ENCODE measurements at regions not wholly inside any gene's neighbourhood (a gene's known extent, or its start where the extent isn't known, plus 50 kb on each side); places are given as distances from the start of the nearest gene placed in this dataset.

DNA sequence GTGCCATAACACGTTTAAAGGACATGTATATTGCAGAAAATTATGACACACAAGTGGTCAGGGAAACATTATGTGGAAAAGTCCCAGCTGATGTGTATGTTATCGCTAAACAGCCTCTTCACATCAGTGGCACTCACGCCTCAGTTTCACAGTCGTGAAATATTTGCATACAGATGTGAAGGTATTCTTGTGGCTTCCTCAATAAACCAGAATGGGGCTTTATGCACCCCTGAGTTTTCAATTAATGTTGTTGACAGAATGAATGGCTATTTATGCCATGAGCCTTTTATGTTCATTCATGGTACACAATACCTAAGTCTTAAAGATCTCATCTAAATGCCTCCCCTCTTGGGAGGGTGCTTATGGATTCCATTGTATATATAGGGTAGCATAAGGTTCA, 202.1 kb upstream of the ADGRL2 start:
- H3K4me1 ChIP-seq (ENCODE audit: control insufficient read depth in 4 of 4, insufficient read depth in 4 of 4, low read length in 3 of 4): peaks cover 0 to 3% (median 0%) of the 10 kb centered on the region in 4 donors
- DNase-seq (ENCODE audit: low spot score): no peak
- no peak overlapping the region for H3K4me3 ChIP-seq (ENCODE audit: low read depth in 1 of 3, low read length in 3 of 3)
- H3K36me3 ChIP-seq (ENCODE audit: control insufficient read depth in 4 of 4, insufficient read depth in 3 of 4, low read depth in 1 of 4, low read length in 3 of 4): no peaks in the 10 kb centered on the region
- 92% methylated on average over 4 of the region's 4 CpGs for WGBS
- H3K27ac ChIP-seq (ENCODE audit: low read depth in 1 of 2, low read length in 2 of 2): no peak overlapping the region
- H3K27me3 ChIP-seq (ENCODE audit: control insufficient read depth in 4 of 4, insufficient read depth in 4 of 4, low read length in 3 of 4): no peaks in the 10 kb centered on the region
- H3K9ac ChIP-seq (ENCODE audit: low read depth in 1 of 2, low read length in 2 of 2): no peak overlapping the region
- no peaks in the 10 kb centered on the region for H3K9me3 ChIP-seq (ENCODE audit: control insufficient read depth in 4 of 4, low read length in 3 of 4)
- TF ChIP-seq SP1 (IDR thresholded peaks at IDR 0.05) (no peak), HNF4G (IDR thresholded peaks at IDR 0.05) (no peak), TAF1 (conservative IDR thresholded peaks at IDR 0.05) (no peak), JUND (IDR thresholded peaks at IDR 0.05) (no peak), FOXA2 (IDR thresholded peaks at IDR 0.05) (no peak), GABPA (IDR thresholded peaks at IDR 0.05 in 1 of 2, conservative IDR thresholded peaks at IDR 0.05 in 1 of 2) (no peak)

- Histone ChIP-seq H3K9ac (ENCODE audit: low read depth in 1 of 2, low read length in 2 of 2) (no peak overlapping the region), H3K27me3 (ENCODE audit: control insufficient read depth in 4 of 4, insufficient read depth in 4 of 4, low read length in 3 of 4) (no peaks in the 10 kb centered on the region), H3K27ac (ENCODE audit: low read depth in 1 of 2, low read length in 2 of 2) (no peak overlapping the region), H3K9me3 (ENCODE audit: control insufficient read depth in 4 of 4, low read length in 3 of 4) (no peaks in the 10 kb centered on the region), H3K4me3 (ENCODE audit: low read depth in 1 of 3, low read length in 3 of 3) (no peak overlapping the region), H3K4me1 (ENCODE audit: control insufficient read depth in 4 of 4, insufficient read depth in 4 of 4, low read length in 3 of 4) (peaks cover 0 to 3% (median 0%) of the 10 kb centered on the region in 4 donors), H3K36me3 (ENCODE audit: control insufficient read depth in 4 of 4, insufficient read depth in 3 of 4, low read depth in 1 of 4, low read length in 3 of 4) (no peaks in the 10 kb centered on the region)
- WGBS: 73% methylated on average over 3 of the region's 3 CpGs
- no peak for TF ChIP-seq HNF4G (IDR thresholded peaks at IDR 0.05)
- TF ChIP-seq, protein P1, sequence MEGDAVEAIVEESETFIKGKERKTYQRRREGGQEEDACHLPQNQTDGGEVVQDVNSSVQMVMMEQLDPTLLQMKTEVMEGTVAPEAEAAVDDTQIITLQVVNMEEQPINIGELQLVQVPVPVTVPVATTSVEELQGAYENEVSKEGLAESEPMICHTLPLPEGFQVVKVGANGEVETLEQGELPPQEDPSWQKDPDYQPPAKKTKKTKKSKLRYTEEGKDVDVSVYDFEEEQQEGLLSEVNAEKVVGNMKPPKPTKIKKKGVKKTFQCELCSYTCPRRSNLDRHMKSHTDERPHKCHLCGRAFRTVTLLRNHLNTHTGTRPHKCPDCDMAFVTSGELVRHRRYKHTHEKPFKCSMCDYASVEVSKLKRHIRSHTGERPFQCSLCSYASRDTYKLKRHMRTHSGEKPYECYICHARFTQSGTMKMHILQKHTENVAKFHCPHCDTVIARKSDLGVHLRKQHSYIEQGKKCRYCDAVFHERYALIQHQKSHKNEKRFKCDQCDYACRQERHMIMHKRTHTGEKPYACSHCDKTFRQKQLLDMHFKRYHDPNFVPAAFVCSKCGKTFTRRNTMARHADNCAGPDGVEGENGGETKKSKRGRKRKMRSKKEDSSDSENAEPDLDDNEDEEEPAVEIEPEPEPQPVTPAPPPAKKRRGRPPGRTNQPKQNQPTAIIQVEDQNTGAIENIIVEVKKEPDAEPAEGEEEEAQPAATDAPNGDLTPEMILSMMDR (IDR thresholded peaks at IDR 0.05; ENCODE audit: low read depth, low read length, missing input control): no peak
- TF ChIP-seq, protein P2, sequence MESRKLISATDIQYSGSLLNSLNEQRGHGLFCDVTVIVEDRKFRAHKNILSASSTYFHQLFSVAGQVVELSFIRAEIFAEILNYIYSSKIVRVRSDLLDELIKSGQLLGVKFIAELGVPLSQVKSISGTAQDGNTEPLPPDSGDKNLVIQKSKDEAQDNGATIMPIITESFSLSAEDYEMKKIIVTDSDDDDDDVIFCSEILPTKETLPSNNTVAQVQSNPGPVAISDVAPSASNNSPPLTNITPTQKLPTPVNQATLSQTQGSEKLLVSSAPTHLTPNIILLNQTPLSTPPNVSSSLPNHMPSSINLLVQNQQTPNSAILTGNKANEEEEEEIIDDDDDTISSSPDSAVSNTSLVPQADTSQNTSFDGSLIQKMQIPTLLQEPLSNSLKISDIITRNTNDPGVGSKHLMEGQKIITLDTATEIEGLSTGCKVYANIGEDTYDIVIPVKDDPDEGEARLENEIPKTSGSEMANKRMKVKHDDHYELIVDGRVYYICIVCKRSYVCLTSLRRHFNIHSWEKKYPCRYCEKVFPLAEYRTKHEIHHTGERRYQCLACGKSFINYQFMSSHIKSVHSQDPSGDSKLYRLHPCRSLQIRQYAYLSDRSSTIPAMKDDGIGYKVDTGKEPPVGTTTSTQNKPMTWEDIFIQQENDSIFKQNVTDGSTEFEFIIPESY (IDR thresholded peaks at IDR 0.05): no peak
- no peak for TF ChIP-seq RAD21 (IDR thresholded peaks at IDR 0.05)
- TF ChIP-seq, protein P3, sequence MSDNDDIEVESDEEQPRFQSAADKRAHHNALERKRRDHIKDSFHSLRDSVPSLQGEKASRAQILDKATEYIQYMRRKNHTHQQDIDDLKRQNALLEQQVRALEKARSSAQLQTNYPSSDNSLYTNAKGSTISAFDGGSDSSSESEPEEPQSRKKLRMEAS (IDR thresholded peaks at IDR 0.05): no peak
- no peak for TF ChIP-seq JUND (IDR thresholded peaks at IDR 0.05)
- no peak for TF ChIP-seq FOXA2 (IDR thresholded peaks at IDR 0.05)
- TF ChIP-seq FOXA1 (IDR thresholded peaks at IDR 0.05): no peak
- no peak for TF ChIP-seq HNF4A (conservative IDR thresholded peaks at IDR 0.05)
- no peak for TF ChIP-seq YY1 (IDR thresholded peaks at IDR 0.05)
- no peak for TF ChIP-seq NR2F2 (IDR thresholded peaks at IDR 0.05)
- TF ChIP-seq EGR1 (IDR thresholded peaks at IDR 0.05; ENCODE audit: low read depth in 2 of 2): no peak
- DNase-seq (ENCODE audit: low spot score): no peak
These were observed 202.9 kb upstream of the ADGRL2 start for GRCh38 chr1:81597720-81598426.

DNA sequence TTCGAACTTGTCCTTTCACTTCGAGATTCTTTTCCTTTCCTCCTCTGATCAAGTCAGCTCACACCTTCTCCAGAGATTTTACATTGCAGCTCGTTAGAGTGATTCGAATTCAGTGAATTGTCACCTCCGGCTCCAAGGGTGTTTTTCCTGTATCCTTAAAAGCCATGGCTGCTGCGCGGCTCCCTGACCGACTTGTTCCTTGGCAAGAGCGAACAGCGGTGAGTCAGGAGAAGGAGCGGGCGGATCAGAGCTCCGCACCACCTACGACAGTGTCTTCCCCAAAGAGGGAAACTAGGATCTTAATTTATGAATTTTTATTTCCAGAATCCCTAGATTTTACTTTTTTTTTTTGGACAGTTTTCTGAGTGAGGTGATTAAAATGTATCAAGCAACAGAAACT, 204.4 kb upstream of the ADGRL2 start:
- Histone ChIP-seq H3K27me3 (ENCODE audit: control insufficient read depth in 4 of 4, insufficient read depth in 4 of 4, low read length in 3 of 4) (no peaks in the 10 kb centered on the region), H3K27ac (ENCODE audit: low read depth in 1 of 2, low read length in 2 of 2) (no peak overlapping the region), H3K9me3 (ENCODE audit: control insufficient read depth in 4 of 4, low read length in 3 of 4) (no peaks in the 10 kb centered on the region), H3K9ac (ENCODE audit: low read depth in 1 of 2, low read length in 2 of 2) (no peak overlapping the region), H3K36me3 (ENCODE audit: control insufficient read depth in 4 of 4, insufficient read depth in 3 of 4, low read depth in 1 of 4, low read length in 3 of 4) (no peaks in the 10 kb centered on the region), H3K4me1 (ENCODE audit: control insufficient read depth in 4 of 4, insufficient read depth in 4 of 4, low read length in 3 of 4) (peaks cover 0 to 3% (median 0%) of the 10 kb centered on the region in 4 donors), H3K4me3 (ENCODE audit: low read depth in 1 of 3, low read length in 3 of 3) (no peak overlapping the region)
- DNase-seq (ENCODE audit: low spot score): no peak
- no peak for TF ChIP-seq HNF4A (conservative IDR thresholded peaks at IDR 0.05)
- TF ChIP-seq YY1 (IDR thresholded peaks at IDR 0.05): no peak
- no peak for TF ChIP-seq NR2F2 (IDR thresholded peaks at IDR 0.05)
- TF ChIP-seq, protein P3 (IDR thresholded peaks at IDR 0.05): no peak
- no peak for TF ChIP-seq RXRA (IDR thresholded peaks at IDR 0.05)
- TF ChIP-seq SP1 (IDR thresholded peaks at IDR 0.05): no peak
- TF ChIP-seq FOXA2 (IDR thresholded peaks at IDR 0.05): no peak
- TF ChIP-seq JUND (IDR thresholded peaks at IDR 0.05): no peak
- TF ChIP-seq, protein P4, sequence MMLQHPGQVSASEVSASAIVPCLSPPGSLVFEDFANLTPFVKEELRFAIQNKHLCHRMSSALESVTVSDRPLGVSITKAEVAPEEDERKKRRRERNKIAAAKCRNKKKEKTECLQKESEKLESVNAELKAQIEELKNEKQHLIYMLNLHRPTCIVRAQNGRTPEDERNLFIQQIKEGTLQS (IDR thresholded peaks at IDR 0.05): no peak
- no peak for TF ChIP-seq GABPA (IDR thresholded peaks at IDR 0.05 in 1 of 2, conservative IDR thresholded peaks at IDR 0.05 in 1 of 2)
- TF ChIP-seq RAD21 (IDR thresholded peaks at IDR 0.05): no peak
- TF ChIP-seq, protein P2 (IDR thresholded peaks at IDR 0.05): no peak
- no peak for TF ChIP-seq FOXA1 (IDR thresholded peaks at IDR 0.05)
- whole genome bisulfite sequencing: 92% methylated on average over 14 of the region's 14 CpGs

Data from liver (tissue), 8 donors.